ENCODE measurements at regions not wholly inside any gene's neighbourhood (a gene's known extent, or its start where the extent isn't known, plus 50 kb on each side); places are given as distances from the start of the nearest gene placed in this dataset.

DNA sequence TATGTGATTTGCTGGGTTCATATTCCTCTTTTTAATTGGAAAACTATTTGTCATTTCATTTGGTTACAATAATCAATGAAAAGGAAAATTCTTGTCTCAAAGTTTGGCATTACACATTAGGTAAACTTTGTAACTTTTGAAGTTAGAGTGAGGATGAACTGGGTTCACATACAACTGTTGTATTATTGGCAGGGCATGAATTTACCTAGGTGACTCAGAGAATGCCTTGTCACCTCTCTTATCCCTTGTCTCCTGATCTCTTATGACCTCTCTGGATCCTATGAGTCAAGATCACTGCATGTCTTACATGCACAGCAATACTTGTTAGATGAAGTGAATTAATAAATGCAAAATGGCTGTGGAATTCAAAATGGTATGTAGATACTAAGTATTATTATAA lies 563.4 kb upstream of the GCFC2 start:
- TF ChIP-seq L3MBTL2 (conservative IDR thresholded peaks at IDR 0.05) (no peak), TARDBP (IDR thresholded peaks at IDR 0.05) (no peak)
